Esophagus squamous epithelium (tissue), 5 donors: ENCODE measurements at regions not wholly inside any gene's neighbourhood (a gene's known extent, or its start where the extent isn't known, plus 50 kb on each side); places are given as distances from the start of the nearest gene placed in this dataset.

Source experiments
- DNase-seq: peaks from one replicate; lab custom pipeline; 2025; lab: John Stamatoyannopoulos, UW
- H3K27ac ChIP-seq, 4 donors: fragments of 200-600 bp; sonication (generic); one replicate each; pipeline ENCODE4 v1.5.1; 2016 to 2019; ENCODE audit warnings: mild to moderate bottlenecking in 1 of 4
- H3K27me3 ChIP-seq, 4 donors: fragments of 200-600 bp; sonication (generic); 1 replicate in 3 of 4; 2 replicates in 1 of 4; pipeline versions ENCODE4 v1.5.1 to v1.6.0; 2017 to 2021; ENCODE audit warnings: antibody characterized with exemption in 1 of 4
- H3K36me3 ChIP-seq, 3 donors: fragments of 200-600 bp; sonication (generic); one replicate each; pipeline ENCODE4 v1.5.1; 2016 to 2019
- H3K4me1 ChIP-seq, 3 donors: fragments of 200-600 bp; sonication (generic); one replicate each; pipeline ENCODE4 v1.5.1; 2017 to 2019
- H3K4me3 ChIP-seq, 4 donors: fragments of 200-600 bp; sonication (generic); 1 replicate in 3 of 4; 2 replicates in 1 of 4; pipeline ENCODE4 v1.5.1; 2016 to 2019; ENCODE audit warnings: mild to moderate bottlenecking in 2 of 4, moderate library complexity in 1 of 4
- H3K9me3 ChIP-seq, 3 donors: fragments of 200-600 bp; sonication (generic); one replicate each; pipeline ENCODE4 v1.5.1; 2016 to 2019
- CTCF ChIP-seq, 6 experiments: fragments of 450-650 bp in 4 of 6; fragments of 200-600 bp in 2 of 6; sonication (generic) in 2 of 6; IDR thresholded peaks; one replicate each; pipeline ENCODE4 v1.5.1; 2016 to 2019; ENCODE audit warnings: antibody characterized with exemption in 6 of 6, mild to moderate bottlenecking in 4 of 6, moderate library complexity in 4 of 6
- POLR2A ChIP-seq, 4 donors: fragments of 450-650 bp; IDR thresholded peaks; one replicate each; pipeline ENCODE4 v1.6.1; 2017; ENCODE audit warnings: antibody characterized with exemption in 4 of 4, mild to moderate bottlenecking in 4 of 4, moderate library complexity in 3 of 4
- whole genome bisulfite sequencing, 2 donors: methylation state at CpG; one replicate each; pipeline ENCODE4 v1.1.5; 2018; 5-methylcytosine and 5-hydroxymethylcytosine counted together
- intact Hi-C: fragments of 100-400 bp; cut with DNase I; formaldehyde crosslinking; loops from one replicate; pipeline ENCODE4 v1.15.0; 2022
- donor health status: DM: yes; HTN: yes; CAD: no.

- H3K27me3 ChIP-seq, result no peaks in the 10 kb centered on the region
- no peaks in the 10 kb centered on the region for H3K9me3 ChIP-seq
- DNase-seq, result no peak
- no peaks in the 10 kb centered on the region for H3K36me3 ChIP-seq
- H3K27ac ChIP-seq, result no peak overlapping the region
- WGBS, 2 donors, result 60 to 70% methylated on average over 1 of the region's 1 CpG
- TF ChIP-seq POLR2A (IDR thresholded peaks at IDR 0.05), result no peak
- no peak for TF ChIP-seq CTCF (IDR thresholded peaks at IDR 0.05)
- intact Hi-C loops, result no loop called here
- no peak overlapping the region for H3K4me3 ChIP-seq
- no peaks in the 10 kb centered on the region for H3K4me1 ChIP-seq
These were observed 99.3 kb upstream of the PLCL2 start for GRCh38 chr3:16785465-16785864.

GRCh38 chr3:16788440-16789056, 96.2 kb upstream of the PLCL2 start:
- intact Hi-C loops, result no loop called here
- H3K27ac ChIP-seq, result no peak overlapping the region
- TF ChIP-seq POLR2A (IDR thresholded peaks at IDR 0.05), result no peak
- no peak for TF ChIP-seq CTCF (IDR thresholded peaks at IDR 0.05)
- H3K4me3 ChIP-seq, result no peak overlapping the region
- H3K27me3 ChIP-seq, result no peaks in the 10 kb centered on the region
- H3K36me3 ChIP-seq, result no peaks in the 10 kb centered on the region
- H3K4me1 ChIP-seq, result no peaks in the 10 kb centered on the region
- H3K9me3 ChIP-seq, result no peaks in the 10 kb centered on the region
- WGBS, 2 donors, result 52 to 78% methylated on average over 3 to 6 of the region's 6 CpGs
- DNase-seq, result no peak

- no peak for DNase-seq
- TF ChIP-seq CTCF (IDR thresholded peaks at IDR 0.05) (no peak), POLR2A (IDR thresholded peaks at IDR 0.05) (no peak)
- WGBS, 2 donors, result 39 to 46% methylated on average over 3 of the region's 3 CpGs
- Histone ChIP-seq H3K36me3 (no peaks in the 10 kb centered on the region), H3K4me3 (no peak overlapping the region), H3K9me3 (no peaks in the 10 kb centered on the region), H3K27me3 (no peaks in the 10 kb centered on the region), H3K4me1 (no peaks in the 10 kb centered on the region), H3K27ac (no peak overlapping the region)
- intact Hi-C loops, result no loop called here
These were observed 95.2 kb upstream of the PLCL2 start for GRCh38 chr3:16789344-16790120.

- Histone ChIP-seq H3K27ac (no peak overlapping the region), H3K9me3 (no peaks in the 10 kb centered on the region), H3K27me3 (no peaks in the 10 kb centered on the region), H3K4me3 (no peak overlapping the region), H3K4me1 (no peaks in the 10 kb centered on the region), H3K36me3 (no peaks in the 10 kb centered on the region)
- WGBS, 2 donors, result 82 to 85% methylated on average over 7 of the region's 7 CpGs
- no peak for DNase-seq
- intact Hi-C loops, result no loop called here
- TF ChIP-seq CTCF (IDR thresholded peaks at IDR 0.05) (no peak), POLR2A (IDR thresholded peaks at IDR 0.05) (no peak)
These were observed 94.0 kb upstream of the PLCL2 start for GRCh38 chr3:16790432-16791400.
